GM12878 (cell line): ENCODE measurements at regions not wholly inside any gene's neighbourhood (a gene's known extent, or its start where the extent isn't known, plus 50 kb on each side); places are given as distances from the start of the nearest gene placed in this dataset.
"Not testable (repeated sequence)": the region's sequence is repeated elsewhere in the genome, so short reads cannot be mapped to it uniquely, and the experiment has no call there.

Source experiments
- ATAC-seq: fragments of 200-7000 bp; cut with Tn5 transposase; 3 replicates; pipeline ENCODE4 v1.9.1; 2020; ENCODE audit warnings: mild to moderate bottlenecking, moderate library complexity
- BruUV-seq: library from RNA; stranded (reverse); fragments of 400-500 nt; replicated peaks from 2 replicates; lab custom pipeline; 2021; lab: Mats Ljungman, UMichigan
- CTCF ChIA-PET: fragments of 300-600 bp; sonication (Branson Sonifier 250); formaldehyde crosslinking; extraction: SDS; loops from one replicate; lab custom pipeline; 2021; ENCODE audit warnings: inconsistent platforms; lab: Yijun Ruan, JAX
- POLR2A ChIA-PET: fragments of 350-600 bp; formaldehyde crosslinking; extraction: SDS; loops from one replicate; lab custom pipeline; 2021; ENCODE audit warnings: inconsistent platforms; lab: Charles Lee
- RAD21 ChIA-PET: fragments of 300-600 bp; sonication (Branson Sonifier 250); formaldehyde crosslinking; loops from one replicate; lab custom pipeline; 2023; ENCODE audit warnings: antibody characterized with exemption; ENCODE audit not compliant: unreplicated experiment; lab: Charles Lee
- SMC1A ChIA-PET: fragments of 300-600 bp; sonication (Branson Sonifier 250); formaldehyde crosslinking; loops from one replicate; lab custom pipeline; 2023; ENCODE audit not compliant: unreplicated experiment, uncharacterized antibody; lab: Charles Lee
- DNase-seq: peaks from one replicate; pipeline ENCODE4 v3.0.0-alpha.2; 2011; ENCODE audit warnings: low read depth, low spot score
- FAIRE-seq: peaks from 3 replicates; lab custom pipeline; 2011; peaks lifted over from hg19 to GRCh38; lab: Jason Lieb, UNC
- H2AFZ ChIP-seq: 2 replicates; pipeline ENCODE4 v1.6.0; 2011; ENCODE audit warnings: low read depth, low read length, control low read depth; ENCODE audit not compliant: control insufficient read depth
- H3K27ac ChIP-seq: 2 replicates; pipeline ENCODE4 v1.5.1; 2011; ENCODE audit warnings: control low read depth; ENCODE audit not compliant: control insufficient read depth, insufficient read depth
- H3K27me3 ChIP-seq, 2 experiments: replicated peaks in 1 of 2; 2 replicates each; pipeline versions ENCODE4 v1.6.0 to v1.6.1; 2011; ENCODE audit warnings: low read length in 1 of 2; ENCODE audit not compliant: control insufficient read depth in 2 of 2, insufficient read depth in 2 of 2
- H3K36me3 ChIP-seq, 2 experiments: 2 replicates each; pipeline ENCODE4 v1.5.1; 2011; ENCODE audit warnings: low read length in 1 of 2; ENCODE audit not compliant: control insufficient read depth in 2 of 2, insufficient read depth in 2 of 2
- H3K4me1 ChIP-seq: 2 replicates; pipeline ENCODE4 v1.6.1; 2011; ENCODE audit warnings: mild to moderate bottlenecking, low read length, moderate library complexity, mixed read lengths; ENCODE audit not compliant: control insufficient read depth, insufficient read depth
- H3K4me2 ChIP-seq: 2 replicates; pipeline ENCODE4 v1.6.0; 2011; ENCODE audit warnings: control low read depth; ENCODE audit not compliant: control insufficient read depth, insufficient read depth
- H3K4me3 ChIP-seq: fragments of 200-600 bp; sonication (generic); 2 replicates; pipeline ENCODE4 v1.5.1; 2016
- H3K79me2 ChIP-seq: 2 replicates; pipeline ENCODE4 v1.6.0; 2011; ENCODE audit warnings: low read length; ENCODE audit not compliant: control insufficient read depth, insufficient read depth
- H3K9ac ChIP-seq: 2 replicates; pipeline ENCODE4 v1.8.0; 2011; ENCODE audit warnings: low read length, control low read depth, mixed read lengths; ENCODE audit not compliant: control insufficient read depth, insufficient read depth
- H3K9me3 ChIP-seq: replicated peaks from 3 replicates; pipeline ENCODE4 v1.5.1; 2011; ENCODE audit warnings: mild to moderate bottlenecking, low read length; ENCODE audit not compliant: control insufficient read depth, insufficient read depth
- H4K20me1 ChIP-seq: 2 replicates; pipeline ENCODE4 v1.6.0; 2011; ENCODE audit not compliant: control insufficient read depth, insufficient read depth
- CBFB ChIP-seq: IDR thresholded peaks from 2 replicates; pipeline ENCODE4 v1.6.1; 2016; ENCODE audit warnings: antibody characterized with exemption, low read depth
- GABPA ChIP-seq: IDR thresholded peaks from 2 replicates; pipeline ENCODE4 v1.6.1; 2014; ENCODE audit warnings: antibody characterized with exemption, low read depth, mild to moderate bottlenecking, inconsistent platforms
- MEF2A ChIP-seq: IDR thresholded peaks from 2 replicates; pipeline ENCODE4 v1.6.1; 2011; ENCODE audit warnings: low read depth, mild to moderate bottlenecking, low read length, moderate library complexity; ENCODE audit not compliant: insufficient read depth
- SUZ12 ChIP-seq: fragments of 200-600 bp; sonication (generic); IDR thresholded peaks from one replicate; pipeline ENCODE4 v1.6.1; 2018; ENCODE audit warnings: antibody characterized with exemption, mild to moderate bottlenecking; ENCODE audit not compliant: unreplicated experiment
- WGBS: methylation state at CpG from one replicate; pipeline ENCODE4 v1.1.6; 2016; ENCODE audit warnings: low lambda C conversion rate; ENCODE audit not compliant: insufficient replicate concordance, insufficient coverage; ENCODE audit errors: missing lambda C conversion rate; 5-methylcytosine and 5-hydroxymethylcytosine counted together
- in situ Hi-C: fragments of 300-500 bp; cut with MboI; formaldehyde crosslinking; loops from 9 replicates; pipeline ENCODE4 v1.14.3; 2018; ENCODE audit warnings: mixed read lengths
- intact Hi-C: fragments of 100-400 bp; cut with micrococcal nuclease; formaldehyde crosslinking; loops from one replicate; pipeline ENCODE4 v1.14.2; 2022; ENCODE audit not compliant: unreplicated experiment
- TF ChIP-seq, protein P1 (sequence below): IDR thresholded peaks from 2 replicates; pipeline ENCODE4 v1.6.1; 2012; ENCODE audit warnings: improper control_type of control experiment, low read depth, low read length; ENCODE audit not compliant: insufficient replicate concordance
- TF ChIP-seq, protein P2 (sequence below): fragments of 450-650 bp; IDR thresholded peaks from 2 replicates; pipeline ENCODE4 v1.6.1; 2017; ENCODE audit warnings: mild to moderate bottlenecking, low read depth, inconsistent platforms; ENCODE audit not compliant: poor library complexity, severe bottlenecking

DNA sequence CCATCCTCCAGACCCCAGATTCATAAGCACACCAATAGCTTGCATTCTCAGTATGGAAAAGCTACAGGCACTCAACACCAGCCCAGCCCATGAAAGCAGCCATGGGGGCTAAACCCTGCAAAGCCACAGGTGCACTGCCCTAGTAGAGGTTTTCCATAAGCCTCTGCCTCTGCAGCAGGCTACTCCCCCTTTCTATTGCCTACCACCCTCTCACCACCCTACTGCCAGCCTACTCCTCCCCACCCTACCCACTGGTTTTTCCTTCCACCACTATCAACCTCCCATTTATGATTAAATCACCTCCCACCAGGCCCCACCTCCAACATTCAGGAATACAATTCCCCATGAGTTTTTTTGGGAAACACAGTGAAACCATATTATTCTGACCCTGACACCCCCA is 96.4 kb upstream of the TEKT4 start (continued):
- TF ChIP-seq, protein P1, sequence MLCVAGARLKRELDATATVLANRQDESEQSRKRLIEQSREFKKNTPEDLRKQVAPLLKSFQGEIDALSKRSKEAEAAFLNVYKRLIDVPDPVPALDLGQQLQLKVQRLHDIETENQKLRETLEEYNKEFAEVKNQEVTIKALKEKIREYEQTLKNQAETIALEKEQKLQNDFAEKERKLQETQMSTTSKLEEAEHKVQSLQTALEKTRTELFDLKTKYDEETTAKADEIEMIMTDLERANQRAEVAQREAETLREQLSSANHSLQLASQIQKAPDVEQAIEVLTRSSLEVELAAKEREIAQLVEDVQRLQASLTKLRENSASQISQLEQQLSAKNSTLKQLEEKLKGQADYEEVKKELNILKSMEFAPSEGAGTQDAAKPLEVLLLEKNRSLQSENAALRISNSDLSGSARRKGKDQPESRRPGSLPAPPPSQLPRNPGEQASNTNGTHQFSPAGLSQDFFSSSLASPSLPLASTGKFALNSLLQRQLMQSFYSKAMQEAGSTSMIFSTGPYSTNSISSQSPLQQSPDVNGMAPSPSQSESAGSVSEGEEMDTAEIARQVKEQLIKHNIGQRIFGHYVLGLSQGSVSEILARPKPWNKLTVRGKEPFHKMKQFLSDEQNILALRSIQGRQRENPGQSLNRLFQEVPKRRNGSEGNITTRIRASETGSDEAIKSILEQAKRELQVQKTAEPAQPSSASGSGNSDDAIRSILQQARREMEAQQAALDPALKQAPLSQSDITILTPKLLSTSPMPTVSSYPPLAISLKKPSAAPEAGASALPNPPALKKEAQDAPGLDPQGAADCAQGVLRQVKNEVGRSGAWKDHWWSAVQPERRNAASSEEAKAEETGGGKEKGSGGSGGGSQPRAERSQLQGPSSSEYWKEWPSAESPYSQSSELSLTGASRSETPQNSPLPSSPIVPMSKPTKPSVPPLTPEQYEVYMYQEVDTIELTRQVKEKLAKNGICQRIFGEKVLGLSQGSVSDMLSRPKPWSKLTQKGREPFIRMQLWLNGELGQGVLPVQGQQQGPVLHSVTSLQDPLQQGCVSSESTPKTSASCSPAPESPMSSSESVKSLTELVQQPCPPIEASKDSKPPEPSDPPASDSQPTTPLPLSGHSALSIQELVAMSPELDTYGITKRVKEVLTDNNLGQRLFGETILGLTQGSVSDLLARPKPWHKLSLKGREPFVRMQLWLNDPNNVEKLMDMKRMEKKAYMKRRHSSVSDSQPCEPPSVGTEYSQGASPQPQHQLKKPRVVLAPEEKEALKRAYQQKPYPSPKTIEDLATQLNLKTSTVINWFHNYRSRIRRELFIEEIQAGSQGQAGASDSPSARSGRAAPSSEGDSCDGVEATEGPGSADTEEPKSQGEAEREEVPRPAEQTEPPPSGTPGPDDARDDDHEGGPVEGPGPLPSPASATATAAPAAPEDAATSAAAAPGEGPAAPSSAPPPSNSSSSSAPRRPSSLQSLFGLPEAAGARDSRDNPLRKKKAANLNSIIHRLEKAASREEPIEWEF, result no peak

DNA sequence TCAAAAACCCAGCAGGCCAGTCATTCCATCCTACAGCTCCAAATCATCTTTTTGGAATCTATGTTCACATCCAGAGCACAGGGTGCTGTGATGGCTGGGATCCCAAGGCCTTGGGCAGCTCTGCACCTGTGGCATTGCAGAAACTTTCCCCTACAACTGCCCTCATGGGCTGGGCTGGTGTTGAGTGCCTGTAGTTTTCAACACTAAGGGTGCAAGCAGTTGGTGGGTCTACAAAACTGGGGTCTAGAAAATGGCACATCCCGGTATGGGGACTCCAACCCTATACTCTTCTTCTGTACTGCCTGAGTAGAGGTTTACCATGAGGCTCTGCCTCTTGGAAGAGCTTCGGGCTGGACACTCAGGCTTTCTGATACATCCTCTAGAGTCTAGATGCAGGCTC is 95.2 kb upstream of the TEKT4 start:
- RAD21 ChIA-PET, result no interaction called here
- CTCF ChIA-PET, result no interaction called here
- H3K4me1 ChIP-seq, result no peaks in the 10 kb centered on the region
- no peaks in the 10 kb centered on the region for H3K9me3 ChIP-seq
- POLR2A ChIA-PET, result no interaction called here
- H4K20me1 ChIP-seq, result no peaks in the 10 kb centered on the region
- in situ Hi-C loops (no loop called here), intact Hi-C loops (no loop called here)
- BruUV-seq, result no TSS peak
- H3K27me3 ChIP-seq, result no peaks in the 10 kb centered on the region
- H3K79me2 ChIP-seq, result no peaks in the 10 kb centered on the region
- no peak overlapping the region for H3K9ac ChIP-seq
- SMC1A ChIA-PET, result no interaction called here
- no peak overlapping the region for H2AFZ ChIP-seq
- ATAC-seq, result no peak
- no peak overlapping the region for H3K4me3 ChIP-seq
- TF ChIP-seq GABPA (no peak), SUZ12 (no peak), CBFB (no peak), MEF2A (no peak)
- TF ChIP-seq, protein P2, sequence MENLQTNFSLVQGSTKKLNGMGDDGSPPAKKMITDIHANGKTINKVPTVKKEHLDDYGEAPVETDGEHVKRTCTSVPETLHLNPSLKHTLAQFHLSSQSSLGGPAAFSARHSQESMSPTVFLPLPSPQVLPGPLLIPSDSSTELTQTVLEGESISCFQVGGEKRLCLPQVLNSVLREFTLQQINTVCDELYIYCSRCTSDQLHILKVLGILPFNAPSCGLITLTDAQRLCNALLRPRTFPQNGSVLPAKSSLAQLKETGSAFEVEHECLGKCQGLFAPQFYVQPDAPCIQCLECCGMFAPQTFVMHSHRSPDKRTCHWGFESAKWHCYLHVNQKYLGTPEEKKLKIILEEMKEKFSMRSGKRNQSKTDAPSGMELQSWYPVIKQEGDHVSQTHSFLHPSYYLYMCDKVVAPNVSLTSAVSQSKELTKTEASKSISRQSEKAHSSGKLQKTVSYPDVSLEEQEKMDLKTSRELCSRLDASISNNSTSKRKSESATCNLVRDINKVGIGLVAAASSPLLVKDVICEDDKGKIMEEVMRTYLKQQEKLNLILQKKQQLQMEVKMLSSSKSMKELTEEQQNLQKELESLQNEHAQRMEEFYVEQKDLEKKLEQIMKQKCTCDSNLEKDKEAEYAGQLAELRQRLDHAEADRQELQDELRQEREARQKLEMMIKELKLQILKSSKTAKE, result no peak
- no peaks in the 10 kb centered on the region for H3K36me3 ChIP-seq
- no peak for DNase-seq
- 5% methylated on average over 2 of the region's 2 CpGs for WGBS
- no peak for FAIRE-seq
- no peak overlapping the region for H3K4me2 ChIP-seq
- H3K27ac ChIP-seq, result no peak overlapping the region

DNA sequence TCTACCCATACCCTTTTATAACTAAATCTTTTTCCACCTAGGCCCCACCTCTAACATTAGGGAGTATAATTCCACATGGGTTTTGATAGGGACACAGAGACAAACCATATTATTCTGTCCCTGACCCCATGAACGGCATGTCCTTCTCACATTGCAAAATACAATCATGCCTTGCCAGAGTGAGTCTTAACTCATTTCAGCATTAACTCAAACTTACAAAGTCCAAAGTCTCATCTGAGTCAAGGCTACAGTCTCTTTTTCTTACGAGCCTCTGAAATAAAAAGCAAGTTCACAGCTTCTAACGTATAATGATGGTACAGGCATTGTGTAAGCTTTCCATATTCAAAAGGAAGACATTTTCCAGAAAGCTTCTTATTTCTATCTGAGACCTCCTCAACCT is 86.1 kb upstream of the TEKT4 start:
- FAIRE-seq, SMC1A ChIA-PET, H3K9me3 ChIP-seq, H3K79me2 ChIP-seq, H3K4me3 ChIP-seq, H3K27me3 ChIP-seq, in situ Hi-C loops, RAD21 ChIA-PET, CTCF ChIA-PET, H3K27ac ChIP-seq, H3K36me3 ChIP-seq, H3K4me2 ChIP-seq, H2AFZ ChIP-seq, ATAC-seq, intact Hi-C loops, POLR2A ChIA-PET, DNase-seq, H4K20me1 ChIP-seq, H3K9ac ChIP-seq, BruUV-seq, H3K4me1 ChIP-seq: not testable (repeated sequence)
- 0% methylated on average over 3 of the region's 3 CpGs for WGBS
